ENCODE measurements at regions not wholly inside any gene's neighbourhood (a gene's known extent, or its start where the extent isn't known, plus 50 kb on each side); places are given as distances from the start of the nearest gene placed in this dataset.
"Not testable (repeated sequence)": the region's sequence is repeated elsewhere in the genome, so short reads cannot be mapped to it uniquely, and the experiment has no call there.

- no peak for FAIRE-seq
Observed at GRCh38 chr10:131567279-131568162, 256.0 kb upstream of the TCERG1L start.

DNA sequence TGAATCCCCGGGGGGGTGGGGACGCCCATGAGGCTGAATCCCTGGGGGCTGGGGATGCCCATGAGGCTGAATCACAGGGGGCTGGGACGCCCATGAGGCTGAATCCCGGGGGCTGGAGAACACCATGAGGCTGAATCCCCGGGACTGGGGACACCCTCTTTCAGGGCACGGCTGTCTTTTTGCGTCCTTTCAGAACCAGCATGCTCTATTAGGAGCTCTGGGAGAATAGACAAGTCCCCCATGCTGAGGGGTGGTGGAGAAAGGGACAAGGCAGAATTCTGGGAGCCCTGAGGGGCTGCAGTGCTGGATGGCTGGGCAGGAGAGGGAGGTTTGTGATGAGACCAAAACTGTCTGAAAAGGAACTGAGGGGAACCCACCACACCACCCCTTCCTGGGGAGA, 257.3 kb upstream of the TCERG1L start:
- no peak for FAIRE-seq

DNA sequence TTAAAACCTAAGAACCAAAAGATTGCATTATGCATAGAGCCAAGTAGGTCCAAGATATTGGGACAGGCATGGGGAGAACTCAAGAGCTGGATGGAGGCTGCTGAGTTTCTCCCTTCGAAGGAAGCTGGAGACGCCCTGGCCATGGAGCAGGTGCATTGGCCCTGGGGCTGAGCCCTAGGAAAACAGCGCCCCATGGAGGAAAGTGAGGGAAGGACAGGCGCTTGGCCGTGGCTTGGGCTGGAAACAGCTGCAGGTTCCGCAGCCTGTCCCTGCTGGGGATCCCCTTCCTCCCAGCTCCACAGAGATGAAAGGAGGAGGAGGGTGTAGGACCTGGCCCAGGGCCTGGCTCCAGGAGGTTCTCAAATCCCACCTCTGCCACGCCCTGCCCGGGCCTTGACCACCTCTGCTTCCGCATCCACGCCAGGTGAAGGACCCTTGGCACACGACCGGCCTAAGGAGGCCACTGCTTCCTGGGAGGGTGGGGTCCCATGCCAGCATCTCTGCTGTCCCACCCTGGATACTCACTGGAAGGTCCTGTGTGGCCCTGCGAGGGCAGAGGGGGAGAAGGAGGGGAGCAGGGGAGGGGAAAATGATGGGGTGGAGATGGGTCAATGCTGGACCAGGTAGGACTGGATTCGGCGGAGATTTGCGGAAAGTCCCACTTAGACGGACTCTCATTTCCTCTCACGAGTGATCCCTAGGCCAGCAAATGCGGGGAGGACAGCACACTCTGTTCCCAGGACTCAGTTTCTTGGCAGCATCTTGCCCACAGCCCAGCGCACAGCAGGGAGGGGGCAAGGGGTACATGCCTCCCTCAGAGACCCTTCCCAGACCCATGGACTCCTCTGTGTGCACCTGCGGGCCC, 258.6 kb upstream of the TCERG1L start:
- no peak for FAIRE-seq

- FAIRE-seq = no peak
Observed at GRCh38 chr10:131570716-131571307, 259.3 kb upstream of the TCERG1L start.

DNA sequence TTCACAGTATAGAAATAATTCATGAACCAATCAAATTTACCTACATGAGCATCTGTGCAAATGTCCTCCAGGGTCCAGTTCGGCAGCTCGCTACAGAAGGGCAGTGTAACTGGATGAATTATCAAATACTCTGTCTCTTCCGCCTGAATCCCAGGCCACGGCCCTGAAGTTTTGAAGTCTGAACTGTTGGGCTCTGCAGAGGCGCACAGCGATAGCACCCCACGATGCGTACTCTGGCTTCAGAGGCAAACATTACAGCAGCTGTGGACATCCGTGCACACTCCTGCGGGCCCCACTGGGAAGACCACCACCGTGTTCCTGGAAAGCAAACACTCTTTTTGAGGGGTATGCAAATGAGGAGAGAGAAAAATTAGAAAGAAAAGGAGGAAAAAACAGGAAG, 259.8 kb upstream of the TCERG1L start:
- no peak for FAIRE-seq

DNA sequence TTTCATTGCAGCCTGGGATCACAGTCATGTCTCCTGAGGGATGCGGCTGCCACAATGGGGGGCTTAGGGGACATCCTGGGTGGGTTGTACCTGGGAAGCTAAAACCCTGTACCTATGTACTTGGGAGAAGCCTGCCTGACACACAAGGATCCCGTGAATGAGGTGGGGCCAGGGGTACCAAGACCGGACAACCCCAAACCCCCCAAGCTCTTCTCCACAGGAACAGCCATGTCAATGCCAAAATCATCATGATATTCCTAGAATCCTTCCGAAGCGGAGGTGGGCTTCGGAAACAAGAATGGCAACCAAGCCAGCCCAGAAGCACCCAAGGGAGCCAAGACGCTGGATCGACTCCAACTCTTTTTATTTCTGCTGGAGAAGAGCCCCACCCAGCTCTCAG, 260.3 kb upstream of the TCERG1L start:
- no peak for FAIRE-seq

DNA sequence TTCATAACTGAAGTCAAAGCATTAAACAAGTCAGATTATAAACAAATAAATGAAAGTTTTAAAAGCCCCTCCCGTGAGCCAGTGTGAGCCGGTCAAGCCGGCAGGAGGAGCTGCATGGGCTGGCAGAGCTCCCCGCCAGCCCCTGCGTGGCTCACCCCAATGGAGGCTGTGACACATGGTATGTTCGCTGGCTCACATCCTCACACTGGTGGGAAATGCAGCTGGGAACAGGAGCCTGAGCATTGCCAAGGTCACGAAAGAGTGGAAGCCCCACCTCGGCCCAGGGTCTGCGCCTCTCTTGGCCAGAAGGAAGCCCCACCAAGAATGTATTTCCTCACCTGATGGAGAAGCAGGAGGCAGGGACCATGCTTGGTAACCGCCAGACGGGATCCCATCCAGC, 261.7 kb upstream of the TCERG1L start:
- FAIRE-seq = no peak

DNA sequence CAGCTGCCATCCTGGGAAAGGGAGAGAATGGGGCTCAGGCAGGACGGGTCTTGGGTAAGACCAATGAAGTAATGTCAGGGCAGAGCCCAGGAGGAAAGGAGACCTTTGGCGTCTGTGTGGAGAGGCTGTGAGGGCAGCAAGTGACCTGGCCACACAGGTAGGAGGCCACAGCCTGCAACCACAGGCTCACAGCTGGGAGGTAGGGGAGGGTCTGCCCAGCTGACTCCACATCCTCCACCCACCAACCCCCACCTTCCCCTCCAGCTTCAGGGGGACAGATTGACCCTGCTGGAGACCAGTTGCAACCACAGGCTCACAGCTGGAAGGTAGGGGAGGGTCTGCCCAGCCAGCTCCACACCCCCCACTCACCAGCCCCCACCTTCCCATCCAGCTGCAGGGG, 262.2 kb upstream of the TCERG1L start:
- FAIRE-seq = no peak

DNA sequence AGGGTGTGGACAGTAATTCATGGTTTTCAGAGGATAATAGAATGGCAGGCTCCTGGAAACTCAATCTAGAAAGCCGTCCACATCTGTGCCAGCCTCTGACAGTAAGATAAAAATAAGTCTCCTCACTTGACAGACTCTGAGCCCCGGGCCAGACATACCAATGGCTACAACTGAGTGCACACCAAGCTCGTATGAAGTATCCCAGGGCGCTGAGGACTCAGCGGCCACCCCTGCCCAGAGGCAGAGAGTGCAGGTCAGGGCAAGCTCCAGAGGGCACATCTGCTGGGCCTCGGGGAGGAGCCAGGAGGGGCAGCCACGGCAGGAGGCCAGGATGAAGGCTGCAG, 262.8 kb upstream of the TCERG1L start:
- FAIRE-seq = no peak

GRCh38 chr10:131574707-131575430, 263.3 kb upstream of the TCERG1L start:
- no peak for FAIRE-seq

- FAIRE-seq = no peak
Observed at GRCh38 chr10:131575877-131576276, 264.4 kb upstream of the TCERG1L start.

DNA sequence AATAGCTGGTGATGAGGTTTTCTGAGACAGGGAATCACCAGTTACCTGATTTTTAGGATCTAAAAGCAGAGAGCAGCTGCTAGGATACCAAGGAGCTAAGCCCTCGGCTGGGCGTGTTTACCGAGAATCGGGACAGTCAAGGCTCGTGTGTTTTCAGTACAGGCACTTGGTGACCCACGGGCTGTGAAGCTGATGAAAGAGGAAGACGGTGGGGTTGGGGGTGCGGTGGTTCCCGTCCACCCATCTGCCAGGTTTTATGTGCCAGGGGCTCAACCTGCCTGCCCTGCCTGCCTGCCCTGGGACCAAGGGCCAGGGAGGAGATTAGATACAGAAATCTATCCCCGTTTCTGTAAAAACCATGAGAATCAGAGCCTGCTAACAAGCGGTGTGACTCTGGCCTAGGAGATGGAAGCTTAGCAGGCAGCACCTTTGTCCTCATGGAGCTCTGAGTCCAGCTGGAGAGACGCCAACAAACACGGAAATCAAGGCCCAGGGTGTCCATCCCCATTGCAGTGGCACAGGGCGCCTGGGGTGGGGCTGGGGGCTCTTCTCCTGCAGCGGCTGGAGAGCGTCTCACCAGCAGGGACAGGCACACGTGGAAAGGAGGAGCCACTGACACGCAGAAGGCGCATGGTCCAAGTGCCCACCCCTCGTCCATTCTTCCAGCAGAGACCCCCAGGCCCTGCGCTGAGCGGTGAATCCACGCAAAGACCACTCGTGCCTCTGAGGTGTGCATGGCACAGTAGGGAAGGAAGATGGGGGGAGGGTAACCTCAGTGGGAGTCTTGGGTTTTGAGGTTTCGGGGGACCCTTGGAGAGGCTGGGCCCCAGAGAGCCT, 265.0 kb upstream of the TCERG1L start:
- no peak for FAIRE-seq

GRCh38 chr10:131577178-131577555, 265.6 kb upstream of the TCERG1L start:
- FAIRE-seq = no peak

GRCh38 chr10:131577786-131578471, 266.4 kb upstream of the TCERG1L start:
- FAIRE-seq = no peak

- no peak for FAIRE-seq
Observed at GRCh38 chr10:131578472-131578970, 267.0 kb upstream of the TCERG1L start.

DNA sequence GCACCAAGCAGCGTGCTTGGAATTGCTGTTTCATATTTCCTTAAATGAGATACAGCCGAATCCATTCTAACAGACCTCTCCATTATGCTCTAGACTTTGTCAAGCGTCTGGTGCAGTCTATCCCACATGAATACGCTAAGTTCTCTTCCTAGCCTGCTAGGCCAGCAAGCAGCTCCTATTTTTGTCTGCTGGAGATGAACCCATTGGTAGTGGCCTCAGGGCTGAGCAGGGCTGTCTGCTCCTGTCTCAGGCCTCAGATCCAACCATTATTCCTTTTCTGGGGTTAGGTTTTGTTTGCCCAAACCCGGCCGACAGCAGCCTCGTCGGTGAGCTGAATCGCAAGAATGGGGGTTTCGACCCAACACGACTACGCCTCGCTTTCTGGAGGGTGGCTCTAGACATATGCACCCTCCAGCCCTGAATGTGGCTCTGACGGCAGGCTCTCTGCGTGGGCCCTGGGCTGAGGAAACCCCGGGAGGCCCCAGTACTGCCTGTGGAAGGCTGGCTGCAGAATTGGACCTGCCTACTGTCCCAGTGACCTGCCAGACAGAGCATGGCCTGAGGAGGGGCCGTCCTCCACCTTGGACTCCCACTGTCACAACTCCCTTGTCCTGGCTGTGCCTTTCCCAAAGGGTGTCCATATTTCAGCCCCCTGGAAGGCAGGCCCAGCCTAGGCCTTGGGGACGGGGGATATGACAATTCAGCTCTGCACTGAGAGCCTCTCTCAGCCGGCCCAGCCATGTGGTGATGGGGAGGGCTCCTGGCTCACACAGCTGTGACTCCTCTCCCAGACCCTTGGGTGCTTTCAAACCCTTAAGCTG, 267.9 kb upstream of the TCERG1L start:
- FAIRE-seq = no peak

- FAIRE-seq = no peak
Observed at GRCh38 chr10:131580076-131580652, 268.6 kb upstream of the TCERG1L start.

GRCh38 chr10:131580674-131581073, 269.2 kb upstream of the TCERG1L start:
- FAIRE-seq = no peak

GRCh38 chr10:131581547-131581946, 270.0 kb upstream of the TCERG1L start:
- FAIRE-seq = not testable (repeated sequence)

- no peak for FAIRE-seq
Observed at GRCh38 chr10:131584287-131584686, 272.8 kb upstream of the TCERG1L start.

All from colon (tissue), 2 donors.